ENCODE measurements at regions not wholly inside any gene's neighbourhood (a gene's known extent, or its start where the extent isn't known, plus 50 kb on each side); places are given as distances from the start of the nearest gene placed in this dataset.

DNA sequence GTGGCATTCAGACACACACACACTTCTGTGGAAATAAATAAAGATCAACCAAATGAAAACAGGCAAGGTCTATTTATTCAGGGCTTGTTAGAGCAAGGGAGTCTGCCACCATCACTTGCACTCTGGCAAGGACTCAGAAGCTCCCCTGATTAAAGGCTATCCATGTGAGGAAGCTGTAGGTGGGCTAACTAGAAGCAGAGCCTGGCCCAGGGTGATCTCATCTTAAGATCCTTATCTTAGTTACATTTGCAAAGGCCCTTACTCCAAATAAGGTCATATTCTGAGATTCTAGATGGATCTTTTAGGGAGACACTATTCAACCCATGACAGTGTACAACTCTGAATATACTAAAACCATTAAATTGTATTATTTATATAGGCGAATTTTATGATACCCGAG lies 190.0 kb upstream of the SRD5A2 start:
- TF ChIP-seq, protein P1, sequence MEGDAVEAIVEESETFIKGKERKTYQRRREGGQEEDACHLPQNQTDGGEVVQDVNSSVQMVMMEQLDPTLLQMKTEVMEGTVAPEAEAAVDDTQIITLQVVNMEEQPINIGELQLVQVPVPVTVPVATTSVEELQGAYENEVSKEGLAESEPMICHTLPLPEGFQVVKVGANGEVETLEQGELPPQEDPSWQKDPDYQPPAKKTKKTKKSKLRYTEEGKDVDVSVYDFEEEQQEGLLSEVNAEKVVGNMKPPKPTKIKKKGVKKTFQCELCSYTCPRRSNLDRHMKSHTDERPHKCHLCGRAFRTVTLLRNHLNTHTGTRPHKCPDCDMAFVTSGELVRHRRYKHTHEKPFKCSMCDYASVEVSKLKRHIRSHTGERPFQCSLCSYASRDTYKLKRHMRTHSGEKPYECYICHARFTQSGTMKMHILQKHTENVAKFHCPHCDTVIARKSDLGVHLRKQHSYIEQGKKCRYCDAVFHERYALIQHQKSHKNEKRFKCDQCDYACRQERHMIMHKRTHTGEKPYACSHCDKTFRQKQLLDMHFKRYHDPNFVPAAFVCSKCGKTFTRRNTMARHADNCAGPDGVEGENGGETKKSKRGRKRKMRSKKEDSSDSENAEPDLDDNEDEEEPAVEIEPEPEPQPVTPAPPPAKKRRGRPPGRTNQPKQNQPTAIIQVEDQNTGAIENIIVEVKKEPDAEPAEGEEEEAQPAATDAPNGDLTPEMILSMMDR (IDR thresholded peaks at IDR 0.05), result no peak
- TF ChIP-seq POLR2AphosphoS5 (IDR thresholded peaks at IDR 0.05), result no peak
- TF ChIP-seq POLR2A (IDR thresholded peaks at IDR 0.05), result no peak
- no peak for TF ChIP-seq EP300 (IDR thresholded peaks at IDR 0.05)
